ENCODE measurements at regions not wholly inside any gene's neighbourhood (a gene's known extent, or its start where the extent isn't known, plus 50 kb on each side); places are given as distances from the start of the nearest gene placed in this dataset.
"Not testable (repeated sequence)": the region's sequence is repeated elsewhere in the genome, so short reads cannot be mapped to it uniquely, and the experiment has no call there.

DNA sequence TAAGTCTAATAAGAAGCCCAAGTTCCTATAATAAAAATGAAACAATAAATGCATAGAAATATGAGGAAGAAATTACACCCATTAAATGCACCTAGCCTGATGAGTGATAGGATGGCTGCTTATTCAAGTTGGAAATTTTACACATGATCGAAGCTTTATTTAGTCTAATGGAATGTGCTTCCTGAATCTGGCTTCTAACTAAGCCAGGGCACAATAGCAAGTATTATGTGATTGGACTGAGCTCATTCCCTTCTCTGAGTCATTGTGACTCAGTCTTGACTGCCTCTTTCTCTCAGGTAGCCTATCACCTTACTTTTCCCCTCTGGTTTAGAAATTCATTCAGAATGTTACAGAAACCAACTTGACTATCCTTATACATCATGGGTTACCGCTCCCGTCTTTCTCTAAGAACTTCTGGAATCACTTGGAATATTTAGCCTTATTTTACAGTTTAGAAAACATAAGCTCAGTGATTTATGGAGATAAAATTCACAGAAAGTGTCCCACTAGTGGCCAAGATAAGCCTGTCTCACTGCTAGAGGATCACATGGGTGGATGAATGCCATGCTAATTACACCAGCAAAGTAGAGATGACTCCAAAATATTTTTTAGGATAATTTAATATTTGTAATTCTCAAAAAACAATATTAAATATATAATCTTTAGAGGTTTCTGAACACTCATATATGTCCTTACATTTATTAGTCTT is 505.3 kb upstream of the JAG1 start:
- H3K4me3 ChIP-seq (ENCODE audit: low read length, poor library complexity, severe bottlenecking), result no peak overlapping the region
- no peaks in the 10 kb centered on the region for H3K36me3 ChIP-seq (ENCODE audit: insufficient read depth, low read length)
- H3K4me2 ChIP-seq (ENCODE audit: low read depth, low read length, poor library complexity, severe bottlenecking), result no peak overlapping the region
- H3F3A ChIP-seq (ENCODE audit: low read depth), result no peaks in the 10 kb centered on the region
- no peak overlapping the region for H2AFZ ChIP-seq (ENCODE audit: low read length)
- H3K27me3 ChIP-seq (ENCODE audit: insufficient read depth, low read length, poor library complexity, severe bottlenecking), result no peaks in the 10 kb centered on the region
- TF ChIP-seq EZH2phosphoT487 (IDR thresholded peaks at IDR 0.05; ENCODE audit: borderline replicate concordance) (no peak), CTCF (conservative IDR thresholded peaks at IDR 0.05; ENCODE audit: low read length) (no peak)
- H3K9me3 ChIP-seq (ENCODE audit: insufficient read depth, low read depth, low read length), result no peaks in the 10 kb centered on the region
- no peaks in the 10 kb centered on the region for H3K9me2 ChIP-seq (replicated peaks; ENCODE audit: low read depth, low read length)
- no peaks in the 10 kb centered on the region for H3K4me1 ChIP-seq (ENCODE audit: insufficient read depth, low read length, poor library complexity, severe bottlenecking)
- no peak overlapping the region for H3K9ac ChIP-seq (ENCODE audit: low read depth, low read length, poor library complexity, severe bottlenecking)
- no peaks in the 10 kb centered on the region for H4K20me1 ChIP-seq (ENCODE audit: insufficient read depth, low read length, poor library complexity, severe bottlenecking)
- H3K79me2 ChIP-seq (ENCODE audit: insufficient read depth, low read length), result no peaks in the 10 kb centered on the region

GRCh38 chr20:11180186-11180585 is 506.4 kb upstream of the JAG1 start:
- TF ChIP-seq EZH2phosphoT487 (IDR thresholded peaks at IDR 0.05; ENCODE audit: borderline replicate concordance) (no peak), CTCF (conservative IDR thresholded peaks at IDR 0.05; ENCODE audit: low read length) (no peak)
- H2AFZ ChIP-seq (ENCODE audit: low read length), result no peak overlapping the region
- H3K36me3 ChIP-seq (ENCODE audit: insufficient read depth, low read length), result no peaks in the 10 kb centered on the region
- H3K4me2 ChIP-seq (ENCODE audit: low read depth, low read length, poor library complexity, severe bottlenecking), result no peak overlapping the region
- no peaks in the 10 kb centered on the region for H3K79me2 ChIP-seq (ENCODE audit: insufficient read depth, low read length)
- no peak overlapping the region for H3K4me3 ChIP-seq (ENCODE audit: low read length, poor library complexity, severe bottlenecking)
- H3F3A ChIP-seq (ENCODE audit: low read depth), result no peaks in the 10 kb centered on the region
- no peaks in the 10 kb centered on the region for H3K4me1 ChIP-seq (ENCODE audit: insufficient read depth, low read length, poor library complexity, severe bottlenecking)
- H4K20me1 ChIP-seq (ENCODE audit: insufficient read depth, low read length, poor library complexity, severe bottlenecking), result no peaks in the 10 kb centered on the region
- no peaks in the 10 kb centered on the region for H3K9me2 ChIP-seq (replicated peaks; ENCODE audit: low read depth, low read length)
- no peaks in the 10 kb centered on the region for H3K27me3 ChIP-seq (ENCODE audit: insufficient read depth, low read length, poor library complexity, severe bottlenecking)
- no peaks in the 10 kb centered on the region for H3K9me3 ChIP-seq (ENCODE audit: insufficient read depth, low read depth, low read length)
- H3K9ac ChIP-seq (ENCODE audit: low read depth, low read length, poor library complexity, severe bottlenecking), result no peak overlapping the region

DNA sequence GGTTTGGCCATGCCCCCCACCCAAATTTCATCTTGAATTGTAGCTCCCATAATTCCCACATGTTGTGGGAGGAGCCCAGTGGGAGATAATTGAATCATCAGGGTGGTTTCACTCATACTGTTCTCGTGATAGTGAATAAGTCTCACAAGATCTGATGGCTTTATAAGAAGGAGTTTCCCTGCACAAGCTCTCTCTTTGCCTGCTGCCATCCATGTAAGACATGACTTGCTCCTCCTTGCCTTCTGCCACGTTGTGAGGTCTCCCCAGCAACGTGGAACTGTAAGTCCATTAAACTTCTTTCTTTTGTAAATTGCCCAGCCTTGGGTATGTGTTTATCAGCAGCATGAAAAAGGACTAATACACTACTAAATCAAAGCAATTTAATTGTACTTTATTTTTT is 507.3 kb upstream of the JAG1 start:
- H3K4me2 ChIP-seq (ENCODE audit: low read depth, low read length, poor library complexity, severe bottlenecking); H3K9ac ChIP-seq (ENCODE audit: low read depth, low read length, poor library complexity, severe bottlenecking); H3K9me2 ChIP-seq (replicated peaks; ENCODE audit: low read depth, low read length); H3K79me2 ChIP-seq (ENCODE audit: insufficient read depth, low read length); H3K9me3 ChIP-seq (ENCODE audit: insufficient read depth, low read depth, low read length); H3K4me1 ChIP-seq (ENCODE audit: insufficient read depth, low read length, poor library complexity, severe bottlenecking); H3K27me3 ChIP-seq (ENCODE audit: insufficient read depth, low read length, poor library complexity, severe bottlenecking); H4K20me1 ChIP-seq (ENCODE audit: insufficient read depth, low read length, poor library complexity, severe bottlenecking); H3K4me3 ChIP-seq (ENCODE audit: low read length, poor library complexity, severe bottlenecking); H3K36me3 ChIP-seq (ENCODE audit: insufficient read depth, low read length); H2AFZ ChIP-seq (ENCODE audit: low read length); H3F3A ChIP-seq (ENCODE audit: low read depth): not testable (repeated sequence)

DNA sequence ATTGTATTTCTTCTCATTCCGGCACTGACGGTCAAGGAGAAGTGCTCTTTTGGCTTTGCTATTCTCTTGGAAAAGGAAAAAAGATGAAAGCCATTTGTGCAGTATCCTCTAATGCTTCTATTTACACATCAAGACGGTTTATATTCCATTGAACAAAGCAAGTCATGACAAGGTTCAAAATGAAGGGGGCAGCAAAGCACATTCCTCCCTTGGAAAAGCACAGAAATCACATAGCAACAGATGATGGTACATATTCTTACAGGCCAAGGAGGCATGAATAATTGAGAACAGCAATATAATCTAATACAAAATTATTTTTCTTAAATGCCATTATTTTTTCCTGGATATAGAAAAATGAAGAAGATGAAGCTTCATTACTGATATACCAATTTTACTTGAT is 508.2 kb upstream of the JAG1 start:
- Histone ChIP-seq H2AFZ (ENCODE audit: low read length) (no peak overlapping the region), H3K9ac (ENCODE audit: low read depth, low read length, poor library complexity, severe bottlenecking) (no peak overlapping the region), H3K4me1 (ENCODE audit: insufficient read depth, low read length, poor library complexity, severe bottlenecking) (no peaks in the 10 kb centered on the region), H3K79me2 (ENCODE audit: insufficient read depth, low read length) (no peaks in the 10 kb centered on the region), H3K9me3 (ENCODE audit: insufficient read depth, low read depth, low read length) (no peaks in the 10 kb centered on the region), H3K4me2 (ENCODE audit: low read depth, low read length, poor library complexity, severe bottlenecking) (no peak overlapping the region), H4K20me1 (ENCODE audit: insufficient read depth, low read length, poor library complexity, severe bottlenecking) (no peaks in the 10 kb centered on the region), H3K4me3 (ENCODE audit: low read length, poor library complexity, severe bottlenecking) (no peak overlapping the region), H3K36me3 (ENCODE audit: insufficient read depth, low read length) (no peaks in the 10 kb centered on the region), H3K27me3 (ENCODE audit: insufficient read depth, low read length, poor library complexity, severe bottlenecking) (no peaks in the 10 kb centered on the region), H3K9me2 (replicated peaks; ENCODE audit: low read depth, low read length) (no peaks in the 10 kb centered on the region), H3F3A (ENCODE audit: low read depth) (no peaks in the 10 kb centered on the region)
- TF ChIP-seq CTCF (conservative IDR thresholded peaks at IDR 0.05; ENCODE audit: low read length), result no peak
- TF ChIP-seq EZH2phosphoT487 (IDR thresholded peaks at IDR 0.05; ENCODE audit: borderline replicate concordance), result no peak
